D721Med (cell line): ENCODE measurements at regions not wholly inside any gene's neighbourhood (a gene's known extent, or its start where the extent isn't known, plus 50 kb on each side); places are given as distances from the start of the nearest gene placed in this dataset.

Source experiments
- DNase-seq: peaks from one replicate; pipeline ENCODE4 v3.0.0; 2011; ENCODE audit warnings: low spot score; ENCODE audit not compliant: insufficient read length
- FAIRE-seq: peaks from 2 replicates; lab custom pipeline; 2011; peaks lifted over from hg19 to GRCh38; lab: Jason Lieb, UNC
- CTCF ChIP-seq: IDR thresholded peaks from 2 replicates; pipeline ENCODE4 v1.5.1; 2012; ENCODE audit warnings: mild to moderate bottlenecking, control low read depth; ENCODE audit not compliant: insufficient read depth; ENCODE audit errors: missing control alignments

GRCh38 chr18:78895207-78896001, 84.2 kb upstream of the SALL3 start:
- no peak for TF ChIP-seq CTCF
- FAIRE-seq: no peak

GRCh38 chr18:78896111-78896905, 83.3 kb upstream of the SALL3 start:
- DNase-seq: no peak
- no peak for FAIRE-seq
- TF ChIP-seq CTCF: no peak

More at GRCh38 chr18:78895207-78896001, 84.2 kb upstream of the SALL3 start:
- no peak for DNase-seq

- no peak for TF ChIP-seq CTCF
- FAIRE-seq: no peak
- DNase-seq: no peak
Measured at GRCh38 chr18:78898066-78898465, 81.6 kb upstream of the SALL3 start.

GRCh38 chr18:78898635-78899034, 81.0 kb upstream of the SALL3 start:
- FAIRE-seq (no peak), DNase-seq (no peak)
- no peak for TF ChIP-seq CTCF

- DNase-seq: no peak
- no peak for TF ChIP-seq CTCF
- FAIRE-seq: no peak
Measured at GRCh38 chr18:78899241-78899640, 80.4 kb upstream of the SALL3 start.

- no peak for DNase-seq
- no peak for TF ChIP-seq CTCF
- FAIRE-seq: no peak
Measured at GRCh38 chr18:78900938-78901909, 78.4 kb upstream of the SALL3 start.
